HG02798 (cell line): ENCODE measurements at regions not wholly inside any gene's neighbourhood (a gene's known extent, or its start where the extent isn't known, plus 50 kb on each side); places are given as distances from the start of the nearest gene placed in this dataset.

ENCODE experiments used
- ATAC-seq: cut with Tn5 transposase; IDR thresholded peaks from one replicate; pipeline ENCODE4 v1.9.1; 2021; ENCODE audit warnings: mild to moderate bottlenecking; ENCODE audit not compliant: unreplicated experiment, poor library complexity

DNA sequence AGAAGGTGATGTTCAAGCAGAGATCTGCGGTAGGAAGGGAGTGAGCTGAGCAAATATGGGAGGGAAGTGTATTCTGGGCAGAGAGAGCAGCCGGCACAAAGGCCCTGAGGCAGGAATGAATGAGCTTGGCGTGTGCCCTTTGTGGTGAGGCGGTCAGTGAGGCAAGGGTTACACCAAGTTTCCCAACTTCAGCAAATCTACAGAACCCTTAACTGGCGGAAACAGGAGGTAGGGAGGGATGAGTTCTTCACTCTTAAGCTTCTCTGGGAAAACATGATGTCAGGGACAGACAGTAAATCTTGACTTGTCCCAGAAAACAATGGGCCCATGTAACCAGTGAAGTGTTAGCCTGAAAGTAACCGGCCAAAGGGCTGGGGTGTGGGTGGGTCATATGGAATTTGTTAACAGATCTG lies 97.1 kb upstream of the PTPN1 start:
- no peak for ATAC-seq

DNA sequence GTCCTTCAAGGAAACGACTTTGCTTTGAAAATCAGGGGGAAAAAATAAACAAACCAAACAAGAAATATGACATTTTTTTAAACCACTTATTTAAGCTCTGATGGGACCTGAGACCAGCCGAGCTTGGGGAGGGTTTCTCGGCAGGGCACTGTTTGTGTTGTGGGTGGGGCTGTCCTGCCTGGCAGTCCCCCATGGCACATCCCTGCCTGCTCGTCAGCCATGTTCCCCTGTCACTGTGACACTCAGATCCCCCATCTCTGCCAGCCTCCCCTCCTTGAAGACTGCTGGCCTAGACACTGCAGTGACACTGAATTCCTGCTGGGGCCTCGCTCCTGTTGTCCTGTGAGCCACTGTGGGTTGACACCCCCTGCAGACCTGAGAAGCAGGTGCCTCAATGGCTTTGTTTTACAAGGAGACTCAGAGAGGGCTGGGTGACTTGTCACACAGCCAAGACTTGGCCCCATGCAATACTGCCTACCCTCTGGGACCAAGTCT lies 95.1 kb upstream of the PTPN1 start:
- no peak for ATAC-seq

- ATAC-seq, result no peak
Observed at GRCh38 chr20:50415516-50416268, 94.5 kb upstream of the PTPN1 start.

- ATAC-seq, result no peak
Observed at GRCh38 chr20:50416269-50417022, 93.7 kb upstream of the PTPN1 start.

DNA sequence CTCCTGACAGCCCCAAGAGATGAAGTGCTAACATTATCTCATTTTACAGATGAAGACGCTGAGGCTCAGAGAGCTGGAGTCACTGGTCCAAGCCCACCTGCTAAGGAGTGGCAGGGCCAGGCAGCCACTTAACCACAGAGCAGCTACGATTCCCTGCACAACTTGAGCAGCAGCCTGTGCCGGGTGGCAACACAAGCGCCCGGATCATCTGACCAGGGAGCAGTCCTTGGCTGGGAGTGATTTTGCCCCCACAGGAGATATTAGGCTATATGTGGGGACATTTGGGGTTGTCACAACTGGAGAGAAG lies 93.2 kb upstream of the PTPN1 start:
- no peak for ATAC-seq

DNA sequence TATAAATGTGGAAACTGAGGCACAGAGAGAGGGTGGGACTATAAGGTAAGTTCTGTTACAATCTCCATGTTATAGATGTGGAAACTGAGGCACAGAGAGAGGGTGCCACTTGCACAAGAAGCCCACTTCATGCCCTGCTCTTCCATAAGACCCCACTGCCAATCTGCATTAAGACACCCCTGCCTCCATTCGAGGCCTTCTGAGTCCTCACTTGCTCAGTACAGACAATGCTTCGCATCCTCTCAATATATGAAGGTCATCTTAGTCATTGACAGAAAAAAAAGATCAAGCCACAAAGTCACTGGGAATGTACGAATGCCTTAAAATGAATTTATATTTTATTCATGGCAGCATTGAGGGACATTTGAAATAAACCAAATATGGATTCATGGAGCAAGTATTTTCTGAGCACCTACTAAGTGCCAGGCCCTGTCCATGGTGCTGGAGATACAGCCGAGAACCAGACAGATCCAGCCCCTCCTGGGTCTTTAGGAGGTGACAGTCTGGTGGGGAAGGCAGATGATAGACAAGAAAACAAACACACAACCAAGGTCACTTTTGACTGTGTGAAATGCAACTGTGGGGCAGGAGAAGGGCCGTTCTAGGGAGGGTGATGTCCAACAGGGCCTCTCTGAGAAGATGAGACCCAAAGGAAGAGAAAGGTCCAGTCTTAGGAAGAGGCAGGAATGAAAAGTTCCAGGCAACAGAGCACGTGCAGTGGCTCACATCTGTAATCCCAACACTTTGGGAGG lies 92.5 kb upstream of the PTPN1 start:
- ATAC-seq, result no peak

- ATAC-seq, result no peak
Observed at GRCh38 chr20:50418890-50419642, 91.1 kb upstream of the PTPN1 start.

DNA sequence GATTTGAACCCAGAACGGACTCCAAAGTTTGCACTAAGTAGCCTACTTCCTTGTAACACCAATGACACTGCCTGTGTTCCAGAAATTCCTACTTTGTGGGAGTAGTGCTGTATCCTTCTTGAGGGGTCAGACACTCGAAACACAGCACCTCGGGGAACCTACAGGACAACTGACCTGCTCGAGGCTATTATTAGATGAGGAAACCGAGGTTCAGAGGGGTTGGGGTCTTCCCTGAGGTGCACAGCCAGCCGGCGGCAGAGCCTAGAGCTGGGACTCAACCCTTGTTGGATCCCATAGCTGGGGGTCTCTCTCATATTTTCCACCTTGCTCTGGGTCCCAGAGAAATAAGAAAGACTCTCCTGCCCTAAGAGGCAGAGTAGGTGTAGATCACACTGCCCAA lies 89.8 kb upstream of the PTPN1 start:
- no peak for ATAC-seq

GRCh38 chr20:50421356-50422340 lies 88.5 kb upstream of the PTPN1 start:
- no peak for ATAC-seq

GRCh38 chr20:50423758-50424157 lies 86.4 kb upstream of the PTPN1 start:
- ATAC-seq, result no peak

DNA sequence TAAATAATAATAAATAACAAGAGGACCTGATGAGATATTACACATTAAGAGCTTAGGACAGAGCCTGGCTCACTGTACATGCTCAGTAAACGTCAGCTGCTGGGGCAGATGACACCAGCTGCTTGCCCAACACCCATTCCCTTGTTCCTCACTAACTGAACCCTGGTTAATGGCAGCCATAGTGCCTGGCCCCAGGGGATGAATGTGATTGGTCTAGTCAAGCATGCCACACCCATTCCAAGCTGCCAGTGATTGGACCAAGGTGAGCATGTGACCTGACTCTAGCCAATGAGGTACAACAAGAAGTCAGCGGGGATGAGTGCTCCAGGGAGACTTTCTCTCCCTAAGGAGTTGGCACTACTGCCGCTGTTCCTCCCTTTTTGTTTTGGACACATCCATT lies 85.1 kb upstream of the PTPN1 start:
- no peak for ATAC-seq

- no peak for ATAC-seq
Observed at GRCh38 chr20:50426866-50427718, 83.1 kb upstream of the PTPN1 start.

GRCh38 chr20:50427719-50428083 lies 82.5 kb upstream of the PTPN1 start:
- ATAC-seq, result no peak

DNA sequence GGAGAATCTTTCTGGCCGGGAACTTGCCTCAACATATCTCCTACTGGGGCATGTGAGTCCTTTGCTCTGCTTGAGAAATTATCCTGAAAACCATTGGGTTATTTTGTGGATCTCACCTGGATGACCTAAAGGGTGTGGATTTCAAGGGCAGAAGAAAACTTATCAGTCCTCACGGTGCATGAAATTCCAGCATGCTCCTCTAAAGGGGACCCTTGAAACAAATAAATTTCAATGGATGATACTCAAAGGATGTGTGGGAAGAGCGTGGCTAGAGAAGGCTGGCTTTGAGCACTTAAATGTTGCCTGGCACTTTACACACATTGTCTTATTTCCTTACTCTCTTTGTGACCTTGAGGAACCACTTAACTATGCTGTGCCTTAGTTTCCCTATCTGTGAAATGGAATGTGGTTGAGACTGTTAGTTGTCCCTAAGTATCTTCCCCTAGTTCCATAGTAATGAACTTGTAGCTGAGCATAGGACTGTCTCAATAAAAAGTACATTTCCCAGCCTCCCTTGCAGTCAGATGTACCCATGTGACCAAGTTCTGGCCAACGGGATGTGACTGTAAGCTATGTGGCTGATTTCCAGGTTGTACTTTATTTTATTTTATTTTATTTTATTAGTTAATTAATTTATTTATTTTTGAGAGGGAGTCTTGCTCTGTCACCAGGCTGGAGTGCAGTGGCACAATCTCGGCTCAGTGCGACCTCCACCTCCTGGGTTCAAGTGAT lies 81.9 kb upstream of the PTPN1 start:
- no peak for ATAC-seq

DNA sequence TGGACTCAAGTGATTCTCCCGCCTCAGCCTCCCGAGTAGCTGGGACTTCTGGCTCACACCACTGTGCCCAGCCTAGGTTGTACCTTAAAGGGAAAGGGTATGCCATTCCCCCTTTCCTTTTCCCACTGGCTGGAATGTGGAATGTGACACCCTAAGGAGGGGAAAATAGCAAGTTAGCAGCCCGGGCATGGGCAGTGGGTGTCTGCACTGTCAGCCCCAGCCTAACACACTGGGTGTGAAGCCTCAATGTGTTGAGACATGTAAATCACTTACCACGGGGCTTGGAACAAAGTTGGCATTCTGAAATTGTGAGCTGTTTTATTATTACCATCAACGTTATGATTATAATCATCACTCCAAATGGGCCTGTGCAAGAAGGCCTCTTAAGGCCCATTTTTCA lies 80.8 kb upstream of the PTPN1 start:
- ATAC-seq, result no peak

GRCh38 chr20:50431066-50431450 lies 79.1 kb upstream of the PTPN1 start:
- ATAC-seq, result no peak

DNA sequence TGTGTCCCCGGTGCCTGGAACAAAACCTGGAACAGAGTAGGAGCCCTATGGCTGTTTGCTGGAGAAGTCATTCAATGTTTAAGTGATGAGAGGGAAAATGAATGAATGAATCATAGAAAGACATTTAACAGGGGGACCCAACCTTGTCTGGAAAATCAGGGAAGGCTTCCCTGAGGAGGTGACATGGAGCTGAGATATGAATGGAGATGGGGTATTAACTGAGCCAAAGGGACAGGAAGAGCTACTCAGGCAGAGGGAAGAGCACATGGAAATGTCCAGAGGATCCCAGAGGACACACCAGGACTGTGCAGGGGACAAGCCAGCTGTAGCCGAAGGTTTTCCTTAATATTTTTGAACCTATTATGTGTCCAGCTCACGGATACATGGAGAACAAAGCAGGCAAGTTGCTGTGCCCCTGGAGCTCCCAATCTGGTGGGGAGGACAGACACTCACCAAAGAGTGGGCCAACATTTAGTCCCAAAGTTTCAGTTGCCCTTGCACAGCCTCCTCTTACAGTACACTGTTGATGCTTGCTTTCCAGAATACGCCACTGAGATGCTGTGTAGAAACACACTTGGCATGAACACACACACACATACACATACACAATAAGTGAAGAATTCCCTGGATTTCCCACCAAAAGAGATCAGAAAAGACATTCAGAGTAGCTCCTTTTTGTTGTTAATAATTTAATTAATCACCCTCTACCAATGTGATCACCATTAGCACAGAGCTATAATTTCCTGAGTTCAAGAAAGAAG lies 77.0 kb upstream of the PTPN1 start:
- ATAC-seq, result no peak
